ENCODE measurements at regions not wholly inside any gene's neighbourhood (a gene's known extent, or its start where the extent isn't known, plus 50 kb on each side); places are given as distances from the start of the nearest gene placed in this dataset.

- Histone ChIP-seq H3K9ac (ENCODE audit: low read depth, low read length) (no peak overlapping the region), H3K9me3 (replicated peaks; ENCODE audit: low read length) (no peaks in the 10 kb centered on the region), H3K4me1 (ENCODE audit: control insufficient read depth, insufficient read depth, low read length) (no peaks in the 10 kb centered on the region), H3K4me3 (ENCODE audit: low read length) (no peak overlapping the region), H3K36me3 (ENCODE audit: insufficient read depth, low read length) (no peaks in the 10 kb centered on the region), H3K4me2 (ENCODE audit: low read length) (no peak overlapping the region), H3K27me3 (ENCODE audit: control insufficient read depth, insufficient read depth, low read length) (no peaks in the 10 kb centered on the region)
Observed at GRCh38 chr13:62932256-62932883, 1516.7 kb upstream of the PCDH20 start.

GRCh38 chr13:62931853-62932252 is 1516.2 kb upstream of the PCDH20 start:
- no peak overlapping the region for H3K4me2 ChIP-seq (ENCODE audit: low read length)
- H3K9ac ChIP-seq (ENCODE audit: low read depth, low read length): no peak overlapping the region
- no peaks in the 10 kb centered on the region for H3K4me1 ChIP-seq (ENCODE audit: control insufficient read depth, insufficient read depth, low read length)
- H3K4me3 ChIP-seq (ENCODE audit: low read length): no peak overlapping the region
- no peaks in the 10 kb centered on the region for H3K9me3 ChIP-seq (replicated peaks; ENCODE audit: low read length)
- no peaks in the 10 kb centered on the region for H3K36me3 ChIP-seq (ENCODE audit: insufficient read depth, low read length)
- no peaks in the 10 kb centered on the region for H3K27me3 ChIP-seq (ENCODE audit: control insufficient read depth, insufficient read depth, low read length)

- no peaks in the 10 kb centered on the region for H3K4me1 ChIP-seq (ENCODE audit: control insufficient read depth, insufficient read depth, low read length)
- H3K4me2 ChIP-seq (ENCODE audit: low read length): no peak overlapping the region
- no peak overlapping the region for H3K9ac ChIP-seq (ENCODE audit: low read depth, low read length)
Observed at GRCh38 chr13:62924395-62924794, 1508.7 kb upstream of the PCDH20 start.

GRCh38 chr13:62920159-62920558 is 1504.5 kb upstream of the PCDH20 start:
- Histone ChIP-seq H3K9me3 (replicated peaks; ENCODE audit: low read length) (no peaks in the 10 kb centered on the region), H3K27me3 (ENCODE audit: control insufficient read depth, insufficient read depth, low read length) (no peaks in the 10 kb centered on the region), H3K4me2 (ENCODE audit: low read length) (no peak overlapping the region), H3K9ac (ENCODE audit: low read depth, low read length) (no peak overlapping the region), H3K36me3 (ENCODE audit: insufficient read depth, low read length) (no peaks in the 10 kb centered on the region), H3K4me3 (ENCODE audit: low read length) (no peak overlapping the region), H3K4me1 (ENCODE audit: control insufficient read depth, insufficient read depth, low read length) (no peaks in the 10 kb centered on the region)

More at GRCh38 chr13:62924395-62924794, 1508.7 kb upstream of the PCDH20 start:
- H3K9me3 ChIP-seq (replicated peaks; ENCODE audit: low read length): no peaks in the 10 kb centered on the region
- H3K36me3 ChIP-seq (ENCODE audit: insufficient read depth, low read length): no peaks in the 10 kb centered on the region
- no peak overlapping the region for H3K4me3 ChIP-seq (ENCODE audit: low read length)
- H3K27me3 ChIP-seq (ENCODE audit: control insufficient read depth, insufficient read depth, low read length): no peaks in the 10 kb centered on the region

- Histone ChIP-seq H3K4me1 (ENCODE audit: control insufficient read depth, insufficient read depth, low read length) (no peaks in the 10 kb centered on the region), H3K9ac (ENCODE audit: low read depth, low read length) (no peak overlapping the region), H3K4me3 (ENCODE audit: low read length) (no peak overlapping the region), H3K9me3 (replicated peaks; ENCODE audit: low read length) (no peaks in the 10 kb centered on the region), H3K4me2 (ENCODE audit: low read length) (no peak overlapping the region), H3K36me3 (ENCODE audit: insufficient read depth, low read length) (no peaks in the 10 kb centered on the region), H3K27me3 (ENCODE audit: control insufficient read depth, insufficient read depth, low read length) (no peaks in the 10 kb centered on the region)
Observed at GRCh38 chr13:62919491-62919890, 1503.8 kb upstream of the PCDH20 start.

GRCh38 chr13:62910541-62911060 is 1495.0 kb upstream of the PCDH20 start:
- H3K27me3 ChIP-seq (ENCODE audit: control insufficient read depth, insufficient read depth, low read length): no peaks in the 10 kb centered on the region

GRCh38 chr13:62908321-62908720 is 1492.7 kb upstream of the PCDH20 start:
- Histone ChIP-seq H3K4me2 (ENCODE audit: low read length) (no peak overlapping the region), H3K27me3 (ENCODE audit: control insufficient read depth, insufficient read depth, low read length) (no peaks in the 10 kb centered on the region), H3K4me1 (ENCODE audit: control insufficient read depth, insufficient read depth, low read length) (no peaks in the 10 kb centered on the region), H3K9me3 (replicated peaks; ENCODE audit: low read length) (no peaks in the 10 kb centered on the region), H3K36me3 (ENCODE audit: insufficient read depth, low read length) (no peaks in the 10 kb centered on the region), H3K9ac (ENCODE audit: low read depth, low read length) (no peak overlapping the region), H3K4me3 (ENCODE audit: low read length) (no peak overlapping the region)

More at GRCh38 chr13:62910541-62911060, 1495.0 kb upstream of the PCDH20 start:
- Histone ChIP-seq H3K4me3 (ENCODE audit: low read length) (no peak overlapping the region), H3K9ac (ENCODE audit: low read depth, low read length) (no peak overlapping the region), H3K4me1 (ENCODE audit: control insufficient read depth, insufficient read depth, low read length) (no peaks in the 10 kb centered on the region), H3K36me3 (ENCODE audit: insufficient read depth, low read length) (no peaks in the 10 kb centered on the region), H3K4me2 (ENCODE audit: low read length) (no peak overlapping the region), H3K9me3 (replicated peaks; ENCODE audit: low read length) (no peaks in the 10 kb centered on the region)

GRCh38 chr13:62906896-62907295 is 1491.2 kb upstream of the PCDH20 start:
- Histone ChIP-seq H3K4me3 (ENCODE audit: low read length) (no peak overlapping the region), H3K9me3 (replicated peaks; ENCODE audit: low read length) (no peaks in the 10 kb centered on the region), H3K4me1 (ENCODE audit: control insufficient read depth, insufficient read depth, low read length) (no peaks in the 10 kb centered on the region), H3K36me3 (ENCODE audit: insufficient read depth, low read length) (no peaks in the 10 kb centered on the region), H3K4me2 (ENCODE audit: low read length) (no peak overlapping the region), H3K27me3 (ENCODE audit: control insufficient read depth, insufficient read depth, low read length) (no peaks in the 10 kb centered on the region), H3K9ac (ENCODE audit: low read depth, low read length) (no peak overlapping the region)

- H3K4me2 ChIP-seq (ENCODE audit: low read length): no peak overlapping the region
Observed at GRCh38 chr13:62906469-62906868, 1490.8 kb upstream of the PCDH20 start.

GRCh38 chr13:62887046-62887445 is 1471.4 kb upstream of the PCDH20 start:
- Histone ChIP-seq H3K9me3 (replicated peaks; ENCODE audit: low read length) (peaks cover 8% of the 10 kb centered on the region), H3K4me2 (ENCODE audit: low read length) (no peak overlapping the region), H3K36me3 (ENCODE audit: insufficient read depth, low read length) (no peaks in the 10 kb centered on the region), H3K4me3 (ENCODE audit: low read length) (no peak overlapping the region), H3K9ac (ENCODE audit: low read depth, low read length) (no peak overlapping the region), H3K4me1 (ENCODE audit: control insufficient read depth, insufficient read depth, low read length) (no peaks in the 10 kb centered on the region), H3K27me3 (ENCODE audit: control insufficient read depth, insufficient read depth, low read length) (no peaks in the 10 kb centered on the region)

More at GRCh38 chr13:62906469-62906868, 1490.8 kb upstream of the PCDH20 start:
- no peaks in the 10 kb centered on the region for H3K4me1 ChIP-seq (ENCODE audit: control insufficient read depth, insufficient read depth, low read length)
- no peaks in the 10 kb centered on the region for H3K9me3 ChIP-seq (replicated peaks; ENCODE audit: low read length)
- H3K9ac ChIP-seq (ENCODE audit: low read depth, low read length): no peak overlapping the region
- no peaks in the 10 kb centered on the region for H3K36me3 ChIP-seq (ENCODE audit: insufficient read depth, low read length)
- H3K27me3 ChIP-seq (ENCODE audit: control insufficient read depth, insufficient read depth, low read length): no peaks in the 10 kb centered on the region
- no peak overlapping the region for H3K4me3 ChIP-seq (ENCODE audit: low read length)

GRCh38 chr13:62879071-62879470 is 1463.4 kb upstream of the PCDH20 start:
- H3K27me3 ChIP-seq (ENCODE audit: control insufficient read depth, insufficient read depth, low read length): no peaks in the 10 kb centered on the region
- H3K4me1 ChIP-seq (ENCODE audit: control insufficient read depth, insufficient read depth, low read length): no peaks in the 10 kb centered on the region
- no peak overlapping the region for H3K4me2 ChIP-seq (ENCODE audit: low read length)
- no peak overlapping the region for H3K4me3 ChIP-seq (ENCODE audit: low read length)
- H3K9ac ChIP-seq (ENCODE audit: low read depth, low read length): no peak overlapping the region
- no peaks in the 10 kb centered on the region for H3K36me3 ChIP-seq (ENCODE audit: insufficient read depth, low read length)
- peaks cover 3% of the 10 kb centered on the region for H3K9me3 ChIP-seq (replicated peaks; ENCODE audit: low read length)

- no peaks in the 10 kb centered on the region for H3K27me3 ChIP-seq (ENCODE audit: control insufficient read depth, insufficient read depth, low read length)
- no peaks in the 10 kb centered on the region for H3K36me3 ChIP-seq (ENCODE audit: insufficient read depth, low read length)
- no peaks in the 10 kb centered on the region for H3K4me1 ChIP-seq (ENCODE audit: control insufficient read depth, insufficient read depth, low read length)
- H3K9me3 ChIP-seq (replicated peaks; ENCODE audit: low read length): no peaks in the 10 kb centered on the region
- no peak overlapping the region for H3K9ac ChIP-seq (ENCODE audit: low read depth, low read length)
- no peak overlapping the region for H3K4me3 ChIP-seq (ENCODE audit: low read length)
- no peak overlapping the region for H3K4me2 ChIP-seq (ENCODE audit: low read length)
Observed at GRCh38 chr13:62875118-62875640, 1459.5 kb upstream of the PCDH20 start.

All from skeletal muscle satellite cell (primary cell).